HG03159 (cell line): ENCODE measurements at regions not wholly inside any gene's neighbourhood (a gene's known extent, or its start where the extent isn't known, plus 50 kb on each side); places are given as distances from the start of the nearest gene placed in this dataset.

Experiments used
- ATAC-seq: cut with Tn5 transposase; IDR thresholded peaks from one replicate; pipeline ENCODE4 v1.9.1; 2021; ENCODE audit warnings: mild to moderate bottlenecking, moderate library complexity; ENCODE audit not compliant: unreplicated experiment

GRCh38 chrX:9339603-9340491 is 125.0 kb upstream of the TBL1X start:
- no peak for ATAC-seq

- peak; percentile 31 for ATAC-seq
Measured at GRCh38 chrX:9340598-9341290, 124.1 kb upstream of the TBL1X start.

GRCh38 chrX:9341291-9342201 is 123.3 kb upstream of the TBL1X start:
- ATAC-seq, result peak; percentile 86

- ATAC-seq, result no peak
Measured at GRCh38 chrX:9342561-9343051, 122.3 kb upstream of the TBL1X start.

GRCh38 chrX:9343971-9344370 is 120.9 kb upstream of the TBL1X start:
- ATAC-seq, result no peak

- ATAC-seq, result no peak
Measured at GRCh38 chrX:9345957-9346356, 118.9 kb upstream of the TBL1X start.

- no peak for ATAC-seq
Measured at GRCh38 chrX:9349572-9350494, 115.0 kb upstream of the TBL1X start.

GRCh38 chrX:9351126-9351525 is 113.7 kb upstream of the TBL1X start:
- ATAC-seq, result no peak

- peak; percentile 72 for ATAC-seq
Measured at GRCh38 chrX:9352243-9352642, 112.6 kb upstream of the TBL1X start.

- peak; percentile 72 for ATAC-seq
Measured at GRCh38 chrX:9352694-9353411, 112.0 kb upstream of the TBL1X start.

GRCh38 chrX:9354918-9355317 is 109.9 kb upstream of the TBL1X start:
- no peak for ATAC-seq

- ATAC-seq, result no peak
Measured at GRCh38 chrX:9355739-9356138, 109.1 kb upstream of the TBL1X start.

GRCh38 chrX:9356846-9357245 is 108.0 kb upstream of the TBL1X start:
- ATAC-seq, result no peak

GRCh38 chrX:9357518-9358114 is 107.2 kb upstream of the TBL1X start:
- ATAC-seq, result no peak

GRCh38 chrX:9362363-9362928 is 102.4 kb upstream of the TBL1X start:
- no peak for ATAC-seq

GRCh38 chrX:9367421-9367820 is 97.4 kb upstream of the TBL1X start:
- ATAC-seq, result no peak

- ATAC-seq, result no peak
Measured at GRCh38 chrX:9368262-9368661, 96.6 kb upstream of the TBL1X start.

GRCh38 chrX:9369802-9370291 is 95.0 kb upstream of the TBL1X start:
- no peak for ATAC-seq
